ENCODE measurements at regions not wholly inside any gene's neighbourhood (a gene's known extent, or its start where the extent isn't known, plus 50 kb on each side); places are given as distances from the start of the nearest gene placed in this dataset.

DNA sequence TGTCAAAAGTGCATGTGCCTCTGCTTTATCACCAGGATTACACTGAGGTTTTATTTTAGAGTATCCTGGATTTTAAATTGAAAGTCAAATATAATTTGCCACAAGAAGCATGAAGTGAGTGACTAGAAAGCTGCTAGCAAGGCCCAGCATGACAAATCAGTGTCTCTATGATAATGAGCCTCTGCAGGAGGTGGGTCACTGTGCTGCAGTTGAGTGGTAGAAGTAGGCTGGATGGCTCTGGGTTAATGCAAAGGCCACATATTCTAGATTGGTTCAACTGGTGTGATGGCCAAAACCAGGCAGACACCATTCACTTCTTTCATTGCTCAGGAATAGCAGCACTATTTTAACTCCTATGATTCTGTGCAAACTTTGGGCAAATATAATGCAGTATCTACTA is 491.5 kb downstream of the OLFM4 start:
- no peaks in the 10 kb centered on the region for H3K9me2 ChIP-seq (replicated peaks; ENCODE audit: control insufficient read depth, low read length)
- no peak for TF ChIP-seq EZH2phosphoT487 (IDR thresholded peaks at IDR 0.05; ENCODE audit: borderline replicate concordance, low read length)
- TF ChIP-seq, protein P1, sequence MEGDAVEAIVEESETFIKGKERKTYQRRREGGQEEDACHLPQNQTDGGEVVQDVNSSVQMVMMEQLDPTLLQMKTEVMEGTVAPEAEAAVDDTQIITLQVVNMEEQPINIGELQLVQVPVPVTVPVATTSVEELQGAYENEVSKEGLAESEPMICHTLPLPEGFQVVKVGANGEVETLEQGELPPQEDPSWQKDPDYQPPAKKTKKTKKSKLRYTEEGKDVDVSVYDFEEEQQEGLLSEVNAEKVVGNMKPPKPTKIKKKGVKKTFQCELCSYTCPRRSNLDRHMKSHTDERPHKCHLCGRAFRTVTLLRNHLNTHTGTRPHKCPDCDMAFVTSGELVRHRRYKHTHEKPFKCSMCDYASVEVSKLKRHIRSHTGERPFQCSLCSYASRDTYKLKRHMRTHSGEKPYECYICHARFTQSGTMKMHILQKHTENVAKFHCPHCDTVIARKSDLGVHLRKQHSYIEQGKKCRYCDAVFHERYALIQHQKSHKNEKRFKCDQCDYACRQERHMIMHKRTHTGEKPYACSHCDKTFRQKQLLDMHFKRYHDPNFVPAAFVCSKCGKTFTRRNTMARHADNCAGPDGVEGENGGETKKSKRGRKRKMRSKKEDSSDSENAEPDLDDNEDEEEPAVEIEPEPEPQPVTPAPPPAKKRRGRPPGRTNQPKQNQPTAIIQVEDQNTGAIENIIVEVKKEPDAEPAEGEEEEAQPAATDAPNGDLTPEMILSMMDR (IDR thresholded peaks at IDR 0.05; ENCODE audit: low read depth, low read length, poor library complexity, severe bottlenecking): no peak
- no peaks in the 10 kb centered on the region for H3K27me3 ChIP-seq (ENCODE audit: control insufficient read depth, low read length)
- no peaks in the 10 kb centered on the region for H3K9me3 ChIP-seq (ENCODE audit: control insufficient read depth, insufficient read depth, low read length)
- no peaks in the 10 kb centered on the region for H4K20me1 ChIP-seq (ENCODE audit: control insufficient read depth, insufficient read depth, low read depth, low read length)
- no peaks in the 10 kb centered on the region for H3K36me3 ChIP-seq (ENCODE audit: control insufficient read depth, low read length)
- H3K4me3 ChIP-seq (ENCODE audit: low read length): no peak overlapping the region
- no peak overlapping the region for H3K27ac ChIP-seq (ENCODE audit: low read depth, low read length)
- H3K79me2 ChIP-seq (ENCODE audit: control insufficient read depth, low read length): no peaks in the 10 kb centered on the region
- H3F3A ChIP-seq (ENCODE audit: control insufficient read depth, insufficient read depth): no peaks in the 10 kb centered on the region
- no peak overlapping the region for H3K4me2 ChIP-seq (ENCODE audit: low read length)
- no peaks in the 10 kb centered on the region for H3K4me1 ChIP-seq (ENCODE audit: control insufficient read depth, low read length)

DNA sequence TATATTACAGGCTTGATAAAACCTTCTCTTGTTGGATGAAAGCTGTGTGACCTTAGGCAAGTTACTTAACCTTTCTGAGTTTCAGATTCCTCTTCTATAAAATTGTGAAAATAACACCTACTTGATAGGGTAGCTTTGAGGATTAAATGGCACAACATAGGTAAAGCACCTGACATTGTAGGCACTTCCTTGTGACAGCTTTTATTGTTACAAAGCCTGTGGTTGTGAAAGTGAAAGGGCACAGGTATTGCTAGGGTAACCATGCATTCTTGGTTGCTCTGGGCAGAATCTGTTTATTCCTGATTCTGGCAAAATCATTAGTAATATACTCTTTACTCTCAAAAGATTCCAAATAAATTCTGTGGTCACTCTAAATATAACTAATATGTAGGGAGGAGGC is 493.4 kb downstream of the OLFM4 start:
- Histone ChIP-seq H3K9me2 (replicated peaks; ENCODE audit: control insufficient read depth, low read length) (no peaks in the 10 kb centered on the region), H3K27me3 (ENCODE audit: control insufficient read depth, low read length) (no peaks in the 10 kb centered on the region), H3K4me1 (ENCODE audit: control insufficient read depth, low read length) (no peaks in the 10 kb centered on the region), H4K20me1 (ENCODE audit: control insufficient read depth, insufficient read depth, low read depth, low read length) (no peaks in the 10 kb centered on the region), H3K9me3 (ENCODE audit: control insufficient read depth, insufficient read depth, low read length) (no peaks in the 10 kb centered on the region), H3K79me2 (ENCODE audit: control insufficient read depth, low read length) (no peaks in the 10 kb centered on the region), H3F3A (ENCODE audit: control insufficient read depth, insufficient read depth) (no peaks in the 10 kb centered on the region), H3K4me3 (ENCODE audit: low read length) (no peak overlapping the region), H3K36me3 (ENCODE audit: control insufficient read depth, low read length) (no peaks in the 10 kb centered on the region), H3K4me2 (ENCODE audit: low read length) (no peak overlapping the region), H3K27ac (ENCODE audit: low read depth, low read length) (no peak overlapping the region)
- TF ChIP-seq, protein P1 (IDR thresholded peaks at IDR 0.05; ENCODE audit: low read depth, low read length, poor library complexity, severe bottlenecking): no peak
- no peak for TF ChIP-seq EZH2phosphoT487 (IDR thresholded peaks at IDR 0.05; ENCODE audit: borderline replicate concordance, low read length)

DNA sequence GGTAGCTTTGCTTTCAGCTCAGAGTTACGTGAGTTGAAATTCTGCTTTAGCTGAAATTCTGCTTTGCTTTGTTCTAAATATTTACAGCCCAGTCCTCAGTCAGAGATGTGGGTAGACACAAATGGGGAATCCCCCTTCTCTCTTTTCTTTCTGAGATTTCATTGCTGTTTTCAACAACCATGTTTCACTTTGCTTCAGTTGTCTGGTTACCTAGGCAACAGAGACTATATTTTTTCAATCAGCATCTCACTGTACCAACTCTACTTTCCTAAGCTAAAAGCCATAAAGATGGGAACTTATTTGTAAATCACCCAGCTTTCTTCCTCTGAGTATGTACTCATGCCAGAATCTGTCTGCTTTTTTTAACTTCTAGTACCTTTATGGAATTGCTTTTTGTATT is 509.0 kb downstream of the OLFM4 start:
- H3K27me3 ChIP-seq (ENCODE audit: control insufficient read depth, low read length): no peaks in the 10 kb centered on the region
- no peaks in the 10 kb centered on the region for H3K36me3 ChIP-seq (ENCODE audit: control insufficient read depth, low read length)
- no peaks in the 10 kb centered on the region for H3K79me2 ChIP-seq (ENCODE audit: control insufficient read depth, low read length)
- H3F3A ChIP-seq (ENCODE audit: control insufficient read depth, insufficient read depth): no peaks in the 10 kb centered on the region
- H3K9me2 ChIP-seq (replicated peaks; ENCODE audit: control insufficient read depth, low read length): no peaks in the 10 kb centered on the region
- no peak overlapping the region for H3K4me2 ChIP-seq (ENCODE audit: low read length)
- H3K9me3 ChIP-seq (ENCODE audit: control insufficient read depth, insufficient read depth, low read length): no peaks in the 10 kb centered on the region
- TF ChIP-seq, protein P1 (IDR thresholded peaks at IDR 0.05; ENCODE audit: low read depth, low read length, poor library complexity, severe bottlenecking): no peak
- TF ChIP-seq EZH2phosphoT487 (IDR thresholded peaks at IDR 0.05; ENCODE audit: borderline replicate concordance, low read length): no peak
- no peaks in the 10 kb centered on the region for H4K20me1 ChIP-seq (ENCODE audit: control insufficient read depth, insufficient read depth, low read depth, low read length)
- H3K4me1 ChIP-seq (ENCODE audit: control insufficient read depth, low read length): no peaks in the 10 kb centered on the region
- H3K27ac ChIP-seq (ENCODE audit: low read depth, low read length): no peak overlapping the region
- H3K4me3 ChIP-seq (ENCODE audit: low read length): no peak overlapping the region
